ENCODE measurements at regions not wholly inside any gene's neighbourhood (a gene's known extent, or its start where the extent isn't known, plus 50 kb on each side); places are given as distances from the start of the nearest gene placed in this dataset.

- in situ Hi-C loops (cut with MboI; ENCODE audit: low sequenced_read_pairs), result no loop called here
- no peaks in the 10 kb centered on the region for H3K36me3 ChIP-seq (replicated peaks)
- H3K4me3 ChIP-seq, result no peak overlapping the region
- H3K27me3 ChIP-seq (ENCODE audit: low read depth), result no peaks in the 10 kb centered on the region
- no peaks in the 10 kb centered on the region for H3K9me3 ChIP-seq
- no peak for DNase-seq (ENCODE audit: low spot score in 2 of 2)
- H3K4me1 ChIP-seq, result no peaks in the 10 kb centered on the region
These were observed 66.0 kb upstream of the FAM20C start for GRCh38 chr7:126368-126767.

DNA sequence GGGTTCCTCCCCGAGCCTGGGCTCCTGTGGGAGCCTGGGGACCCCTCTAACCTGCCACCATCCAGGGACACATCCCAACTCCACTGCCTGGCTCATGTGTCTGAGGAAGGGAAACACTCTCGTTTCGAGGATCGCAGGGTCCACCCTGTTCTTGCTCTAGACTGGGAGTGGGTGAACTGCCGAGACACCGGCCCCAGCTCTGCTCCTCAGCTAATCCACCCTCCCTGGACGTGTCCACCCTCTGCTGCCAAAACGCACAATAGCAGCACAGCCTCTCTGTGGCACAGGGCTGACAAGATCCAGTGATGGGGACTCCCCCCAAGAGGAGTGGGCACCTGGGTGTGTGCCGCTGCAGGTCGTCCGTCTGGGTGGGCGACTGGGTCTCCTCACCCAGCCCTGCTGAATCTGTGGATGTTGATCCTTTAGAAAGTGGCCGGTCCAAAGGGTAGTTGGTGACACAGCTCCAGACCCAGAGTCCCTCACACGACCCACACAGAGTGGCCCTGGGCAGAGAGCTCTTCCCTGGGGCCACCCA, 65.2 kb upstream of the FAM20C start:
- Histone ChIP-seq H3K4me3 (no peak overlapping the region), H3K4me1 (no peaks in the 10 kb centered on the region), H3K27me3 (ENCODE audit: low read depth) (no peaks in the 10 kb centered on the region), H3K36me3 (replicated peaks) (no peaks in the 10 kb centered on the region), H3K9me3 (no peaks in the 10 kb centered on the region)
- in situ Hi-C loops (cut with MboI; ENCODE audit: low sequenced_read_pairs), result no loop called here
- no peak for DNase-seq (ENCODE audit: low spot score in 2 of 2)

DNA sequence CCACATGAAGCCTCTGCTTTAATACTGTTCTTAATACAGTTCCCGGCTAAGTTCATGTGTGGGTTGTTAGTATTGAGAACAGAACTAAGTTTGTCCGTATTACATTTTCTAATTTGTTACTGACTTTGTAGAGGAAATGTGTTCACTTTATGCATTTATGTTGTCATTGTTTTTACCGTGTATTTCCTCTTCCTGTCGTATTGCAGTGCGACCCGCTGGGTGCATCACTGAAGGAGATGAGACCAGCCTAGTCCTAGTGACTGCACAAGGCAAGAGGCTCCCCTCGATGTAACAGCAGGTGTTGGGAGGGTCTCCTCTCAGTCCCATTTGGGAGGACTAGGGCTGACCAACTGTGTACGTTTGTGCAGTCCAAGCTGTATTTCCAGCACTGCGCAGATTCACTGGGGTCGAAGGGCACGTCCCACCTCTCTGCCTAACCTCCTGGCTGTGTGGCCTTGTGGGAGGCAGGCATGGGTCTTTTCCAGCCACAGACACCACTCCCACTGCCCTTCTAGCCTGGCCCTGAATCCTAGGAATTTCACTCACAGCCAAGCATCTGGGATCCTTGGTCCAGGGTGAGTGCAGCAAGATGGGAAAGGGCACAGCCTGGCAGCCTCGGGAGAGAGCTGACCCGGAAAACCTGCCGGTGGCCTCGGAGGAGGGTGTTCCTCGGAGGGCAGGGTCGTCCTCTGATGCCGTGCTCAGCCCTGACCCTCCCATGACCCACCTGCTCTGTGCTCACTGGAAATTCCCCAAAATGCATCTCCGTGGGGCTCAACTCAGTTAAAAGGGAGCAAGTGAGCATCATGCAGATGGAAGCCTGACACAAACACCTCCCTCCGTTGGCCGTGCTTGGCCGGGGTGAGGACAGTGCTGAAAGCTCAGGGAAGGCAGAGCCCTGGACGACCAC, 63.9 kb upstream of the FAM20C start:
- Histone ChIP-seq H3K27me3 (ENCODE audit: low read depth) (no peaks in the 10 kb centered on the region), H3K9me3 (no peaks in the 10 kb centered on the region), H3K36me3 (replicated peaks) (no peaks in the 10 kb centered on the region), H3K4me3 (no peak overlapping the region), H3K4me1 (no peaks in the 10 kb centered on the region)
- in situ Hi-C loops (cut with MboI; ENCODE audit: low sequenced_read_pairs), result no loop called here
- no peak for DNase-seq (ENCODE audit: low spot score in 2 of 2)

GRCh38 chr7:129366-130221, 62.8 kb upstream of the FAM20C start:
- in situ Hi-C loops (cut with MboI; ENCODE audit: low sequenced_read_pairs), result no loop called here
- no peak overlapping the region for H3K4me3 ChIP-seq
- no peak for DNase-seq (ENCODE audit: low spot score in 2 of 2)

DNA sequence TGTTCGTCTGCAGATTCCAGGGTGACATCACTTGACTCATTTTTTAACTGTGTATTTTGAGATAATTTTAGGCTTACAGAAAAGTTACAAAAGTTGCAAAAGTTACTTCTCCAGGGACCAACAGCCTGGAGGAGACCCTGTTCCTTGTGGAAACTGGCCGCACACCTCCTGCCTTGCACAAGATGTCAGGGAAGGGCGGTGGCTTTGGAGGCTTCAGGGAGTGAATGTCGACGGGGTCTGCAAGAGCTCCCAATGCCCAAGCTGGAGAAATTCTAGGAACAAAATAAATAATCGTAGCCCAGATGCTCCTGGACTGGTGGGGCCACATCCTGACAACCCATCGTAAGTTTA, 62.2 kb upstream of the FAM20C start:
- no peaks in the 10 kb centered on the region for H3K9me3 ChIP-seq
- no peaks in the 10 kb centered on the region for H3K36me3 ChIP-seq (replicated peaks)
- H3K4me1 ChIP-seq, result no peaks in the 10 kb centered on the region
- in situ Hi-C loops (cut with MboI; ENCODE audit: low sequenced_read_pairs), result no loop called here
- DNase-seq (ENCODE audit: low spot score in 2 of 2), result no peak
- H3K4me3 ChIP-seq, result no peak overlapping the region
- no peaks in the 10 kb centered on the region for H3K27me3 ChIP-seq (ENCODE audit: low read depth)

More at GRCh38 chr7:129366-130221, 62.8 kb upstream of the FAM20C start:
- H3K27me3 ChIP-seq (ENCODE audit: low read depth), result no peaks in the 10 kb centered on the region
- H3K4me1 ChIP-seq, result no peaks in the 10 kb centered on the region
- no peaks in the 10 kb centered on the region for H3K36me3 ChIP-seq (replicated peaks)
- H3K9me3 ChIP-seq, result no peaks in the 10 kb centered on the region

- no peak overlapping the region for H3K4me3 ChIP-seq
- H3K4me1 ChIP-seq, result no peaks in the 10 kb centered on the region
- no peaks in the 10 kb centered on the region for H3K36me3 ChIP-seq (replicated peaks)
- no peaks in the 10 kb centered on the region for H3K27me3 ChIP-seq (ENCODE audit: low read depth)
- in situ Hi-C loops (cut with MboI; ENCODE audit: low sequenced_read_pairs), result no loop called here
- DNase-seq (ENCODE audit: low spot score in 2 of 2), result no peak
- H3K9me3 ChIP-seq, result no peaks in the 10 kb centered on the region
These were observed 61.2 kb upstream of the FAM20C start for GRCh38 chr7:130875-131780.

DNA sequence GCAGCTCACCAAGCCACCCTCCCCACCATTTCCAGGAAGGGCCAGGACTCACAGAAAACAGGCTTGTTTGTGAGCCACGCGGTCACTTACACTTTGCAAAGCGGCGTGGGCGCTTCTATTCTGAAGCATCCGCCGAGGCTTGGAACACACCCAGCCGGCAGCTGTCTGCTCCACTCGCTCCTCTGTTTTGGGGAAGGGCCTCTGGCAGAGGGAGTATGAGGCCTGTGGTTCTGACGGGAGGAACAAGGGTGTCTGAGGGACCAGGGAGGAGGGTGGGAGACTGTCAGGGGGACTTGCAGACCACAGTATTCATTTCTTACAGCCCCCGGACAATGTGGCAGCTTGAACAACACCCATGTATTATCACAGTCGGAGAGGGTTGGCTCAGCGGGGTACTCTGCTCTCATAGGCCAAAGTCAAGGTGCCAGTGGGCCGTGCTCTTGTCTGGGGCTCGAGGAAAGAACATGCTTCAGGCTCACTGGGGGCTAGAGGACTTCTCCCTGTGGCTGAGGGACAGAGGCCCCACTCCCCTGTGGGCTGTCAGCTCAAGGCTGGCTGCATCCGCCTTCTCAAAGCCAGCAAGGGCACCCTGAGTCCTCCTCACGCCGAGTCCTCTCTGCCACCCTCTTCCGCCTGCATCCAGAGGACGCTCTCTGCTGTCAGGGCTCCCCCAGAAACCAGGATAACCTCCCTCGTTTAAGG, 60.4 kb upstream of the FAM20C start:
- no peak for DNase-seq (ENCODE audit: low spot score in 2 of 2)
- H3K4me3 ChIP-seq, result no peak overlapping the region
- in situ Hi-C loops (cut with MboI; ENCODE audit: low sequenced_read_pairs), result no loop called here
- H3K9me3 ChIP-seq, result no peaks in the 10 kb centered on the region
- no peaks in the 10 kb centered on the region for H3K27me3 ChIP-seq (ENCODE audit: low read depth)
- H3K36me3 ChIP-seq (replicated peaks), result no peaks in the 10 kb centered on the region
- H3K4me1 ChIP-seq, result no peaks in the 10 kb centered on the region

- no peak overlapping the region for H3K4me3 ChIP-seq
- H3K9me3 ChIP-seq, result no peaks in the 10 kb centered on the region
- DNase-seq (ENCODE audit: low spot score in 2 of 2), result no peak
- no peaks in the 10 kb centered on the region for H3K27me3 ChIP-seq (ENCODE audit: low read depth)
- H3K4me1 ChIP-seq, result no peaks in the 10 kb centered on the region
- in situ Hi-C loops (cut with MboI; ENCODE audit: low sequenced_read_pairs), result no loop called here
- no peaks in the 10 kb centered on the region for H3K36me3 ChIP-seq (replicated peaks)
These were observed 59.5 kb upstream of the FAM20C start for GRCh38 chr7:132899-133298.

DNA sequence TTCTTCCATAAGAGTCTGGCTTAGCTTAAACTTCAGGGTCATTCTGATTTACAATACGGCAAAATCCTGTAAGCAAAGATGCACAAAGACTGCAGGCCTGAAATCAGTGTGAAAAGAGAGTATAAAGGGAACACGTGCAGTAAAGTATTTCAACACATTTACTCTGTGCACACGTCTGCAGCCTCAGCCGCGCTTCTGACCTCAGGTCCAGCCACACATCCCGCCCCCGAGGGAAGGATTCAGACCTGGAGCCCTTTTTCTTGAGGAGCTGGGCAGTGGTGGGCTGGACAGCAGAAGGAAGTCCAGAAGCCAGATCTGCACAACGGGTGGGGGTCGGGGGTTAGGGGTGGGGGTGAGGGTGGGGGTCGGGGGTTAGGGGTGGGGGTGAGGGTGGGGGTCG, 58.9 kb upstream of the FAM20C start:
- DNase-seq (ENCODE audit: low spot score in 2 of 2), result no peak
- in situ Hi-C loops (cut with MboI; ENCODE audit: low sequenced_read_pairs), result no loop called here
- H3K4me1 ChIP-seq, result no peaks in the 10 kb centered on the region

DNA sequence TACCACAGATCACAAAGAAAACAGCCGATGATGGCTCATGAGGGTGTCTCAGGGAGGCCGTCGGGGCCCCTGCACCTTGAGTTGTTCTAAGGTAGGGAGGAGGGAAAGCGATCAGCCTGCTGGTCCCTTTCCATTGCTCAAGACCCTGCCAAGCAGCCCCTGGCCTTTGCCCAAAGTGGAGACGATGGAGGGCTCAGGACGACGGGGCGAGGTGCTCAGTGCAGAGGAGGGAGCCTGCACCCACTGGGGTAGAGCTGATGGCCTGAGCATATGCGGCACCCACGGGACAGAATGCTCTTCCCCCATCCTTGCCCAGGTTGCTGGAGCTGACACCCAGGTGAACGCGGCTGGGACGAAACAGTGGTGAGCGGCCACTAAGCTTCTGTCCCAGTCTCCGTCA, 58.3 kb upstream of the FAM20C start:
- H3K4me3 ChIP-seq, result no peak overlapping the region
- H3K27me3 ChIP-seq (ENCODE audit: low read depth), result no peaks in the 10 kb centered on the region
- H3K9me3 ChIP-seq, result no peaks in the 10 kb centered on the region
- DNase-seq (ENCODE audit: low spot score in 2 of 2), result no peak
- H3K4me1 ChIP-seq, result no peaks in the 10 kb centered on the region
- in situ Hi-C loops (cut with MboI; ENCODE audit: low sequenced_read_pairs), result no loop called here
- no peaks in the 10 kb centered on the region for H3K36me3 ChIP-seq (replicated peaks)

More for the DNA sequence above, 58.9 kb upstream of the FAM20C start:
- Histone ChIP-seq H3K9me3 (no peaks in the 10 kb centered on the region), H3K27me3 (ENCODE audit: low read depth) (no peaks in the 10 kb centered on the region), H3K4me3 (no peak overlapping the region), H3K36me3 (replicated peaks) (no peaks in the 10 kb centered on the region)

DNA sequence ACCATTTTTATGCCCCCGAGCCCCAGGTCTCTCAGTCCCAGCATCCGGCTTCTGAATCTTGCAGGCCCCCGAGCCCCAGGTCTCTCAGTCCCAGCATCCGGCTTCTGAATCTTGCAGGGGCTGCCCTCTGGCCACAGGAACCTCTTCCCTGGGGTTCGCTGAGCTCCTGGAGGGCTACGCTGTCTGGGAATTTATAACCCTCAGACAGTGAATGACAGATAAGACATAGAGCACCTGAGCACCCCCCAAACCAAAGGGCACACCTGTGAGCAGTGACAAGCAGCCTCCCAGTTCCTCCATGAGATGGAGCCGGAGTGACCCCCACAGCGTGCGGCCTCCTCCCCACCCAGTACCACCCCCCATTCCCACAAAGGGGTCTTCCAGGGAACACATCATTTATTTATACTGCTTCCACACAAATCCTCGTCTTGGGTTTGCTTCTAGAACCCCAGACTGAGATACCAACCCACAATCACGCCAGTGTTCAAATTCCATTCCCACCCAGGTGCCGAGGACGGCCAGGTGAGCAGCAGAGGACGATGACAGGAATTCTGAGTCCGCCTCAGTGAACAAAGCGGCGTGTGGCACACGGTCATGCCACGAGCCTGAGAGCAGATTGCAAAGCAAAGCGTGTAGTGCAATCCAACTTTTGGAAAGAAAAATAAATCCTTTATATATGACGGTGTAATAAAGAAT, 57.7 kb upstream of the FAM20C start:
- in situ Hi-C loops (cut with MboI; ENCODE audit: low sequenced_read_pairs), result no loop called here
- no peak for DNase-seq (ENCODE audit: low spot score in 2 of 2)
- Histone ChIP-seq H3K4me1 (no peaks in the 10 kb centered on the region), H3K9me3 (no peaks in the 10 kb centered on the region), H3K27me3 (ENCODE audit: low read depth) (no peaks in the 10 kb centered on the region), H3K4me3 (no peak overlapping the region), H3K36me3 (replicated peaks) (no peaks in the 10 kb centered on the region)

- DNase-seq (ENCODE audit: low spot score in 2 of 2), result no peak
- in situ Hi-C loops (cut with MboI; ENCODE audit: low sequenced_read_pairs), result no loop called here
- Histone ChIP-seq H3K9me3 (no peaks in the 10 kb centered on the region), H3K27me3 (ENCODE audit: low read depth) (no peaks in the 10 kb centered on the region), H3K36me3 (replicated peaks) (no peaks in the 10 kb centered on the region), H3K4me1 (no peaks in the 10 kb centered on the region), H3K4me3 (no peak overlapping the region)
These were observed 57.1 kb upstream of the FAM20C start for GRCh38 chr7:135257-135653.

Measured in HAP-1 (cell line).